HG03378 (cell line): ENCODE measurements at regions not wholly inside any gene's neighbourhood (a gene's known extent, or its start where the extent isn't known, plus 50 kb on each side); places are given as distances from the start of the nearest gene placed in this dataset.
A peak's percentile ranks its signal among the peaks of the same experiment; 100 is the strongest.

ENCODE experiments used
- ATAC-seq: cut with Tn5 transposase; IDR thresholded peaks from one replicate; pipeline ENCODE4 v1.9.1; 2021; ENCODE audit warnings: mild to moderate bottlenecking, moderate library complexity; ENCODE audit not compliant: unreplicated experiment

- no peak for ATAC-seq
Observed at GRCh38 chr1:239914751-239915231, 176.9 kb upstream of the FMN2 start.

- ATAC-seq: no peak
Observed at GRCh38 chr1:239918634-239919033, 173.0 kb upstream of the FMN2 start.

DNA sequence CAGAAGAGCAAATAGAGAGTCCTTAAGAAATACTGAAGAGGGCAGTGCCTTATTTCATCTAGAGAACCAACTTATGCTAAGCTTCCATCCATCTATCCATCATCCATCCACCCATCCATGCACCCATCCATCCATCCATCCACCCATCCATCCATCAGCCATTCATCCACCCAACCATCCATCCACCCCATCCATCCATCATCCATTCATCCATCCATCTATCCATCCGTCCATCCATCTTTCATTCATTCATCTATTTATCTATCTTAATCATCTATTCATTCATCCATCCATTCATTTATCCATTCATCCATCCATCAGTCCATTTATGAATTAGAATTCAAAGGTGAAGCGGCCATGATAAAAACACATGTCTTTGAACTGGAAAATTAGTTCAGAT, 171.5 kb upstream of the FMN2 start:
- ATAC-seq: no peak

DNA sequence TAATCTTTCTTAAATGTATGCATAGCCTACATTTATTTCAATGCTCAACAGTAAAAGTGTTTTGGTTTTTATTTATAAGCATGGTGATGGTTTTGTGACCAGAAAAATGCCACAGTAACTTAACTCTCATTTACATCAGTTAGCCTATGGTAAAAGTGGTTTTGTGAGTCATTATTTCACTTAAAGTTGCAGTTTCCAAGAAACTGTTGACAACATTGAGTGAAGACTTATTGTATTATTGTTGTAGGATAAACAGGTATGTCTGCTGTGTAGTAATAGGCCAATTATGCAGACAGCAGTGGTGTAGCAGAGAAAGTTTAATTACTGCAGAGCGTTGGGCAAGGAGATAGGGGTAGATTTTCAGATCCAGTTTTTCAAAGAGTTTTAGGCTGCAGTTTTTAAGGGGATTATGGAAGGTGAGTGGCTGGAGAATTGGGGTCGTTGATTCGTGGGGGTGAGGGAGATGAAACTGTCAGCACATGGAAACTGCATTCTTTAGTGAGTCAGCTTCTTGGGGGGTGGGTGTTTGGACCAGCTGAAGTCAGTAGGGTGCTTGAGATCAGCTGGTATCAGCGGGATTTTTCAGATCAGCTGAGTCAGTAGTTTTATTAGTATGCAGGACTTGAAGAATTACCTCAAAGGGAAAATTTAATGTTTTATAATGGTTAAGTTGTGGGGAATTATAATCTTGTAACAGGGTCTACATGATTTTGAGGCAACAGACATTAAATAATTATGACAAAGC, 168.7 kb upstream of the FMN2 start:
- ATAC-seq: no peak

- ATAC-seq: no peak
Observed at GRCh38 chr1:239924741-239925350, 166.8 kb upstream of the FMN2 start.

DNA sequence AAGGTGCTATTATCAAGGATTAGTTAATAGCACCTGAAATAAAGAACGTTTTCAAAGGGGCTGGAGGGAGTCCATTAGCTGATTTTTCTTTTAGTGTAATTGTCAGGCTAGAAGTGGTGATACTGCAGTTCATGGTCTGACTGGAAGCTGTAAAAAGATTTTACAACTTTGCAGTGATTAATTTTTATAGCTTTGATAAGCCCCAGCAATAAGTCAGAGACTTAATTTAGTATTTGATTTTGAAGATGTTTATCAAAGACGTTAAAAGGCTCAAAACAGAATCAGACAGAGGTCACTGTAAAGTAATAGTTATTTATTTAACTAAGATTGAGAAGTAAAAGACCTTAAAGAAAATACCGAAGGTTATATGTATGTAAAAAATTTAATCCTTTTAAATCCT, 165.5 kb upstream of the FMN2 start:
- no peak for ATAC-seq

DNA sequence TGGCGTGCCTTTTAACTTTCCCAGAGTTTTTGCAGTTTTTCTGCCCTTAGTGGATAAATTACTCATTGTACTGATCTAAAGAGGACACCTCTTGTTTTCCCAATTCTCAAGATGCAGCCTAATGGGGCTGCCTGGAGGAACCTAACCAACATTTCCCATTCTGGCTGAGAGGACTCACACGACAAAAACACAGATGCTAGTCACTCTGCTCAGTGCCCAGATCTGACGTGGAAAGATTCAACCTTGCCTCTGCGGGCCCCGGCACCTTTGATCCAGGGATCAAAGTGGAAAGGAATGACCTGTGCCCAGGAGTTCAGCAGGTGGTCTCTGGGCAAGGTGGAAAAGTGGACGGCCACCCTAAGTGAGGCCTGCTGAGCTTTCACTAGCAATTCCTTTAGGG, 162.4 kb upstream of the FMN2 start:
- no peak for ATAC-seq

DNA sequence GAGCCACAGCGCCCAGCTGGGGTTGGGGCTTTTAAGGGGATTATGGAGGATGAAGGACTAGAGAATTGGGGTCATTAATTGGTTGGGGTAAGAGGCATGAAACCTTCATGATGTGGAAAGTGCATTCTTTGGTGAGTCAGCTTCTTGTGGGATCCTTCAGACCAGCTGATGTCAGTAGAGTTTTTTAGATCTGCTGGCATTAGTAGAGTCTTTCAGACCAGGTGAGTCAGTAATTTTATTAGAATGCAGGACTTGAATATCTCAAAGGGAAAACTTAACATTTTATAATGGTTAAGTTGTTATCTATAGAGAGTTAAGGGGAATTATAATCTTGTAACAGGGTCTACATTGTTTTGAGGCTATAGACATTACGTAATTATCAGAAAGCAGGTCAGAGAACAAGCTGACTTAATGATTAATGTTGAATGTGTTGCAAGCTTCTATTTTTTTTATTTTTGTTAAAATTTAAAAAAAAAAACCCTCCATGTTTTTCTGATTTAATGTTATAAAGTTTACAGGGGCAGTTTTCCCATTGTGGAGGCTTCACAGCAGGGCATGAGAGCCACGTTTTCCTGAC, 160.9 kb upstream of the FMN2 start:
- ATAC-seq: no peak

DNA sequence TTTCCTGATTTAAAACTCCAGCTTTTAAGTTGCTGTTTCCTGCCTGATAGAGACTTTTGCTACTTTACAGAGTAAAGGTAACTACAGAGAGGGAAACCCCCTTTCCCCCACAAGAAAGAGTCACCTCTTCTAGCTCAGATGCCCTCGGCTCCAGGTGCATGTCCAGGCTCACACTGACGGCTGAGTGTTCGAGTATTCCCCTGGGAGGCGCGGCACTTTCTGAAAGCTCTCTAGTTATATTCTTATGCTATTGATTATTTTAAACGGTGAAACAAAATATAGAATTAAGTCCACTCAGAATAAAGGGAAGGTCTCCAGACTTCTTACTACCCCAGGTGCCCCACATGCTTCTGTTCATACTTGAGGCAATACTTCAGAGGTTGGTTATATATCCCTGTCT, 160.3 kb upstream of the FMN2 start:
- no peak for ATAC-seq

DNA sequence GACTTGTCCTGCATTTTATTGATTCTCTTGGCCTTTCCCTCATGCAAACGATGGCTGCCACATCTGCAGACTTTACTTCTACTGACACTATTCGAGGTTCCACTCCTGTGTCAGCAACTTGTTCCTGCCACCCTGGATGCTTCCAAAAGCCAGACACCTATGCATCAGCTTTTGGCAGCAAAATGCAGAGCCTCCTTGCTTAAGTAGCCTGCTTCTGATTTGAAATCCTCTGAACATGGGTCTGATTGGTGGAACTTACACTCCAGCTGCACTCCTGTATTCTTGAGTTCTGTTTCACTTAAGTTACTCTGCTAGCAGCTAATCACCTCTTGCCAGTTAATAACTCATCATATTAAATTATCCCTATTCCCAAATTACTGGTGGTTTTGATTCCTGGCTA, 152.1 kb upstream of the FMN2 start:
- ATAC-seq: no peak

- ATAC-seq: no peak
Observed at GRCh38 chr1:239943761-239944160, 147.9 kb upstream of the FMN2 start.

- no peak for ATAC-seq
Observed at GRCh38 chr1:239944666-239945065, 147.0 kb upstream of the FMN2 start.

DNA sequence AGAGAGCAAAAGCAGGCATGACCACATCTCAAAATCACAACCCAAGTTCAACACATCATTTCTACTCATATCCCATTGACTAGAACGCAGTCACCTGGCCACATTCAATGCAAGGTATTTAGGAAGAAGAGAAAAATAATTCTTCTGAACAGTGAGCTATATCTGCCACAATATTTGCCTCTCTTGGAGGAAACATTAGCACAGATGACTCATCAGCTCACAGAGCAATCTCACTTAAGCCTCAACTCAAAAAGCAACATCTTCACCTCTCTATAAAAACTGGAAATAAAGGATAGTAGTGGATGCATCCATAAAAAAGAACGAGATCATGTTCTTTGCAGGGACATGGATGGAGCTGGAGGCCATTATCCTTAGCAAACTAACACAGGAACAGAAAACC, 143.9 kb upstream of the FMN2 start:
- ATAC-seq: no peak

GRCh38 chr1:239951511-239952140, 140.1 kb upstream of the FMN2 start:
- ATAC-seq: peak; percentile 72

DNA sequence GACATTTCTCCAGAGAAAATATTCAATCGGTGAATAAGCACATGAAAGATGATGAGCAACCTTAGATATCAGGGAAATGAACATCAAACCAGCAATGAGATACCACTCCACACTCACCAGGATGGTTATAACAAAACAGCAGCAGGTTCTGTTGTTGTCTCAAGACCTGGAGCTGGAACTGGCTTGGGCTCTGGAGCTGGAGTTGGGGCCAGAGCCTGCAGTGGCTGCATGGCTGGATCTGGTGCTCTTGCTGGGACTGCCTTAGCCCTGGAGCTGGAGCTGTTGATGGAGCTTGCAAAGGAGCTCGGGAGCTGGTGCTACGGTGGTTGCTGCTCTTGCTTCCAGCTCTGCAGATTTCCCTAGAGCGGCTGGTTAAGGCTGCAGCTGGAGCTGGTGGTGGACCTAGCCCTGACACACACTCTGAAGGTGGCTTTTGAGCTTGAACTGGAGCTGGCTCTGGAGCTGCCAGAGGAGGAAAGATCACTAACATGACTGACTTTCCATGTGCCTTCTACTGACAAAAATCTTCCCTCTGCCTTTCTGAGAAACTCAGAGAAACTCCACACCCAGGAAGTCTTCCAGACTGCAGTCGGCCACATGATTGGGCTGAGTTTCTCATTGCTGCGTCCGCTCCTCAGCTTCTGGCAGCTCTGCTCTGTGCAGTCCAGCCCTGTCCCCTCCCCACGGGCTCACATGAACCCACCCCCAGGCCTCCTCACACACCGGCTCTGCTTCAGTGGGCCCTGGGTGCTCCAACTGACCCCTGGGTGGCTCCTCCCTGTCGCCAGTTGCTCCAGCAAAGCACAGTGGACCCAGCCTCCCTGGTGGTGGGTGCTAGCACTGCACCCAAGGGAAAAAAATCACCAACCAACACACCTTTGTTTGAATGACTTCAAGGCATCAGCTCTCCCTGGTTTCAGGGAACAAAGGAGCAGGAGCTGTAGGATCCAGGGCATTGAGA, 139.1 kb upstream of the FMN2 start:
- ATAC-seq: no peak

DNA sequence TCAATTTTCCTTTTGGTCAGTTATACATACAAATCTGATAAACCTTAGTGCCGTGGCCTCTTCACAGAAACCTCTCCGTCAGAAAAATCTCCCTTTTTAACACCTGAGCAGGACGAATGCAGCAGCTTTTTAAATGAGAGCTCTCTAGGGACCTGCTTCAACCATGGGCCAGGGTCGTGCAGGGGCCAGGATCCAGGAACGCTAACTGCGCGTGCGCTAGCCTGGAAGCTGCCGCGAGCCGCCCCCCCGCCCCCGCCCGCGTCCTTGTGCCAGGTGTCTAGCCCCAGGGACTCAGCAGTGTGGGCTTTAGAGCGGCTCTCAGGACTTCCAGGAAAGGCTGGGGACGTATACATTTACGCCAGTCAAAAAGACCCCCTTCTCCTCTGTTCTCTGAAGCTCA, 136.8 kb upstream of the FMN2 start:
- ATAC-seq: no peak

GRCh38 chr1:239955431-239955830, 136.3 kb upstream of the FMN2 start:
- ATAC-seq: no peak

GRCh38 chr1:239956263-239956662, 135.4 kb upstream of the FMN2 start:
- no peak for ATAC-seq

DNA sequence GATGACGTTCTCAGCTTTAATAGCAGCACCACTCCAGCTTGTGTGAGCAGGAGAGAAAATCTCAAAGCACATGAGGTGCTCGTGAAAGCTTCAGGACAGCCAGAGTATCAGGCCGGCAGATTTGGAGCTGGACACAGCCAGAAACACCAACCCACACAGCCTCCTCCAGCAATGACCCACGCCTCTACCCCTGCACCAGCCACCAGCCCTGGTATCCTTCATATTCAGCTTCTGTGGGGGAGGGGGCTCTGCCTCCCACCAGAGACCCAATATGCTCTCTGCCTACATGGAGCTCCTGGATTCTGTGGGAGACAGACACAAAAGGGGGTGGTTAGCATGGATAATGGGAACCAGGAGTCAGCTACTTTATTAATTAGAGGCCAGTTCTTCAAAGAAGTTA, 133.6 kb upstream of the FMN2 start:
- no peak for ATAC-seq

- no peak for ATAC-seq
Observed at GRCh38 chr1:239960366-239960765, 131.3 kb upstream of the FMN2 start.

- no peak for ATAC-seq
Observed at GRCh38 chr1:239963856-239964255, 127.8 kb upstream of the FMN2 start.
